Breast epithelium (tissue), 3 donors: ENCODE measurements at regions not wholly inside any gene's neighbourhood (a gene's known extent, or its start where the extent isn't known, plus 50 kb on each side); places are given as distances from the start of the nearest gene placed in this dataset.

Experiments
- POLR2A ChIP-seq: fragments of 450-650 bp; IDR thresholded peaks from one replicate; pipeline ENCODE4 v1.6.1; 2016; ENCODE audit warnings: antibody characterized with exemption, mild to moderate bottlenecking, moderate library complexity
- TF ChIP-seq, protein P1 (sequence below), 3 donors: fragments of 450-650 bp; IDR thresholded peaks; one replicate each; pipeline ENCODE4 v1.5.1; 2016 to 2017; ENCODE audit warnings: antibody characterized with exemption in 3 of 3, mild to moderate bottlenecking in 3 of 3, moderate library complexity in 3 of 3

DNA sequence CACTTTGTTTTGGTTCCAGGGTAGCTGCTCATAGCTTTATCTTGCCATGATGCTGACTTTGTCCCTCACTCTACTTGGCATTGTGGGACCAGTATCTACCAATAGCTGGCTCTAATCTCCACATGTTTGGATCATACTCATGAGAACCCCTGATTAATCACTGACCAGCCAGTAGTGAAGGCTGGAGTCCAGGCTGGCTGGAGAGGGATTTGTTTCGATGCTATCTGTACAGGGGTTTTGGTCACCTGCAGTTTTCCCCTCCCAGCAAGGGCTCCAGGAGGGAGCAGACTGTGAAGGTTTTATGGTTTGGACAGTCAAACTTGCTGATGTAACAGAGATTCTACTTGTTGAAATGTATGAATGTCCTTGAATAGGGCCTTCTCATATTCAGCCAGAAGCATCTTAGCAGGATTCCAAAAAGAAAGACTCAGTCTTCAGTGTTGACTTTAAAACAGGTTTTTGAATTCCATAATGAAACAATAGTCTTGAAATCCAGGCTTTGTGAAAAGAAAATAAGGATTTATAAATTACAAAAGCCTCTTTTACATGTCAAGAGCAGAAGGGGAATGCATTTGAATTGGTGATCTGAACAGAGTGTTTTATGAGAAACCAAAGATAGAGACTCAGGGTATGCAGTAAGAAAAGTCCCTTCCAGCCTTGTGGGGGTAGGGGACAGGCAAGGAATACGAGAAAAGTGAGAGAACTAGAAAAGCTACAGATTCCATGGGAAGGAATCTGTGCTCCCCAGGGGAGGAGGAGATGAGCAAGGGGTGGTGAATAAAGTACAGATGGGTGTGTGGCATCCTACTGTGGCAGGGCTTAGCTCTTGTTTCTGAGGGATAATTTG, 103.1 kb upstream of the SHISA3 start:
- TF ChIP-seq, protein P1, sequence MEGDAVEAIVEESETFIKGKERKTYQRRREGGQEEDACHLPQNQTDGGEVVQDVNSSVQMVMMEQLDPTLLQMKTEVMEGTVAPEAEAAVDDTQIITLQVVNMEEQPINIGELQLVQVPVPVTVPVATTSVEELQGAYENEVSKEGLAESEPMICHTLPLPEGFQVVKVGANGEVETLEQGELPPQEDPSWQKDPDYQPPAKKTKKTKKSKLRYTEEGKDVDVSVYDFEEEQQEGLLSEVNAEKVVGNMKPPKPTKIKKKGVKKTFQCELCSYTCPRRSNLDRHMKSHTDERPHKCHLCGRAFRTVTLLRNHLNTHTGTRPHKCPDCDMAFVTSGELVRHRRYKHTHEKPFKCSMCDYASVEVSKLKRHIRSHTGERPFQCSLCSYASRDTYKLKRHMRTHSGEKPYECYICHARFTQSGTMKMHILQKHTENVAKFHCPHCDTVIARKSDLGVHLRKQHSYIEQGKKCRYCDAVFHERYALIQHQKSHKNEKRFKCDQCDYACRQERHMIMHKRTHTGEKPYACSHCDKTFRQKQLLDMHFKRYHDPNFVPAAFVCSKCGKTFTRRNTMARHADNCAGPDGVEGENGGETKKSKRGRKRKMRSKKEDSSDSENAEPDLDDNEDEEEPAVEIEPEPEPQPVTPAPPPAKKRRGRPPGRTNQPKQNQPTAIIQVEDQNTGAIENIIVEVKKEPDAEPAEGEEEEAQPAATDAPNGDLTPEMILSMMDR (IDR thresholded peaks at IDR 0.05): no peak
- TF ChIP-seq POLR2A: no peak
